ENCODE measurements at regions not wholly inside any gene's neighbourhood (a gene's known extent, or its start where the extent isn't known, plus 50 kb on each side); places are given as distances from the start of the nearest gene placed in this dataset.

DNA sequence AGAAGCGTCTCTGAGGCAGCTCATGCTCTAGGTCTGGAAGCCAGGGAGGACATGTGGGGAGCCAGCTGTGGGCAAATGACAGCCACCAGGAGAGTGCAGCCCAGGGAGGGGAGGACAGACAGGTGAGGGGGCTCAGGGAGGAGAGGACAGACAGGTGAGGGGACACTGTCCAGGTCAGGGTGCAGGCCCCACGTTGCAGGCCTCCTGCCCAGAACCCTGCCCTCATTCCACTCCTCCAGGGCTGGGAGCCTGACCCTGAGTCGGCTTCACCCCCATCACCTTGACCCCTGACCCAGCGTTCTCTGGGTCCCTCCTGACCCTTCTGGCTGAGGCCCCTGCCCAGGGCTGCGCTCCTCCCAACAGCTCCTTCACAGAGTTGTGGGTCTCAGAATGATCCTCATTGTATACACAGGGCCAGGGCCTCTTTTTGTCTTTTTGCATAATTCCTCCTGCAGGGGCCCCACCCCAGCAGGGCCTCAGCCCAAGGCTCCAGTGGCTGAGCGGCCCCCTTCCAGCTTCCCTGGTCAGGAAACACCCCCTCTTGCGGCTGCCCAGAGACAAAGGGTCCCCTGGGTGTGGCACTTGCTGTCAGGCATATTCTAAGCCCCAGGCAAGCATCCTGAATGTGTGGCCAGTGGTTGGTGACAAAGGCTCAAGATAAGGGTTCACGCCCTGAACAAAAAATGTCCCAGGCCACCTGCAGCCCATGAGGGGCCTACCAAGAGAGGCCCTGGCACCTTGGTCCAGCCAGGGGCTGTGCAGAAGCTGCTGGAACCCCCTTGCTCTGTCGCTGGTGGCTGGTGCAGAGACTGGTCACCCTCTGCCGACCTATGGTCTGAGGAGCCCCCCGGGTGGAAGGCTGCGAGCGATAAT lies 853.0 kb downstream of the BRD1 start:
- TF ChIP-seq, protein P1, sequence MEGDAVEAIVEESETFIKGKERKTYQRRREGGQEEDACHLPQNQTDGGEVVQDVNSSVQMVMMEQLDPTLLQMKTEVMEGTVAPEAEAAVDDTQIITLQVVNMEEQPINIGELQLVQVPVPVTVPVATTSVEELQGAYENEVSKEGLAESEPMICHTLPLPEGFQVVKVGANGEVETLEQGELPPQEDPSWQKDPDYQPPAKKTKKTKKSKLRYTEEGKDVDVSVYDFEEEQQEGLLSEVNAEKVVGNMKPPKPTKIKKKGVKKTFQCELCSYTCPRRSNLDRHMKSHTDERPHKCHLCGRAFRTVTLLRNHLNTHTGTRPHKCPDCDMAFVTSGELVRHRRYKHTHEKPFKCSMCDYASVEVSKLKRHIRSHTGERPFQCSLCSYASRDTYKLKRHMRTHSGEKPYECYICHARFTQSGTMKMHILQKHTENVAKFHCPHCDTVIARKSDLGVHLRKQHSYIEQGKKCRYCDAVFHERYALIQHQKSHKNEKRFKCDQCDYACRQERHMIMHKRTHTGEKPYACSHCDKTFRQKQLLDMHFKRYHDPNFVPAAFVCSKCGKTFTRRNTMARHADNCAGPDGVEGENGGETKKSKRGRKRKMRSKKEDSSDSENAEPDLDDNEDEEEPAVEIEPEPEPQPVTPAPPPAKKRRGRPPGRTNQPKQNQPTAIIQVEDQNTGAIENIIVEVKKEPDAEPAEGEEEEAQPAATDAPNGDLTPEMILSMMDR (IDR thresholded peaks at IDR 0.05; ENCODE audit: low read length), result no peak
- TF ChIP-seq EZH2phosphoT487 (IDR thresholded peaks at IDR 0.05; ENCODE audit: low read length) (no peak), EZH2 (optimal IDR thresholded peaks at IDR 0.05; ENCODE audit: low read depth, low read length) (no peak)

Measured in MM.1S (cell line).